HepG2 (cell line): ENCODE measurements at regions not wholly inside any gene's neighbourhood (a gene's known extent, or its start where the extent isn't known, plus 50 kb on each side); places are given as distances from the start of the nearest gene placed in this dataset.

Source experiments
- ATAC-seq: fragments of 200-7000 bp; cut with Tn5 transposase; 3 replicates; pipeline ENCODE4 v1.9.1; 2020; ENCODE audit warnings: mild to moderate bottlenecking, moderate library complexity
- BruUV-seq: library from RNA; stranded (reverse); fragments of 400-500 nt; replicated peaks from 2 replicates; lab custom pipeline; 2021; lab: Mats Ljungman, UMichigan
- CTCF ChIA-PET: fragments of 300-600 bp; formaldehyde crosslinking; extraction: SDS; loops from one replicate; lab custom pipeline; 2021; ENCODE audit warnings: low total read pairs, inconsistent platforms, low intra/inter-chr PET ratio; lab: Yijun Ruan, JAX
- POLR2A ChIA-PET: fragments of 350-600 bp; sonication (Branson Sonifier 250); formaldehyde crosslinking; loops from one replicate; lab custom pipeline; 2020; ENCODE audit warnings: antibody characterized with exemption, inconsistent platforms; lab: Yijun Ruan, JAX
- DNase-seq: peaks from one replicate; pipeline ENCODE4 v3.0.0-alpha.2; 2015; ENCODE audit warnings: low spot score
- FAIRE-seq: peaks from 3 replicates; lab custom pipeline; 2011; peaks lifted over from hg19 to GRCh38; lab: Jason Lieb, UNC
- H2AFZ ChIP-seq: one replicate; pipeline ENCODE4 v1.6.1; 2011; ENCODE audit warnings: low read length, inconsistent platforms
- H3K27ac ChIP-seq: fragments of 300-600 bp; 3 replicates; pipeline ENCODE4 v1.8.0; 2011; ENCODE audit warnings: mixed run types, mild to moderate bottlenecking, mixed read lengths, low read length, inconsistent platforms; ENCODE audit not compliant: insufficient read depth; ENCODE audit errors: extremely low read length
- H3K27me3 ChIP-seq, 2 experiments: fragments of 200-600 bp in 1 of 2; 2 replicates in 1 of 2; 3 replicates in 1 of 2; pipeline versions ENCODE4 v1.6.0 to v1.8.0; 2011; ENCODE audit warnings: low read length in 2 of 2, mild to moderate bottlenecking in 2 of 2, moderate library complexity in 2 of 2, inconsistent platforms in 1 of 2; ENCODE audit not compliant: insufficient read depth in 2 of 2, control insufficient read depth in 1 of 2
- H3K36me3 ChIP-seq, 2 experiments: fragments of 200-600 bp in 1 of 2; replicated peaks in 1 of 2; 2 replicates in 1 of 2; 3 replicates in 1 of 2; pipeline versions ENCODE4 v1.5.1 to v1.8.0; 2011; ENCODE audit warnings: low read length in 2 of 2, inconsistent platforms in 1 of 2; ENCODE audit not compliant: insufficient read depth in 2 of 2, control insufficient read depth in 1 of 2
- H3K4me1 ChIP-seq: 2 replicates; pipeline ENCODE4 v1.5.1; 2012; ENCODE audit warnings: low read length, inconsistent platforms; ENCODE audit not compliant: insufficient read depth
- H3K4me2 ChIP-seq: 2 replicates; pipeline ENCODE4 v1.6.0; 2011; ENCODE audit warnings: low read depth, low read length, inconsistent platforms
- H3K4me3 ChIP-seq, 3 experiments: fragments of 200-600 bp in 1 of 3; sonication (generic), shearing (Covaris generic) in 1 of 3; replicated peaks in 1 of 3; 2 replicates each; pipeline ENCODE4 v1.5.1; 2011 to 2016; ENCODE audit warnings: low read length in 3 of 3, inconsistent platforms in 2 of 3, low read depth in 2 of 3, mild to moderate bottlenecking in 2 of 3, control low read depth in 1 of 3, mixed read lengths in 1 of 3; ENCODE audit not compliant: insufficient read depth in 1 of 3
- H3K79me2 ChIP-seq: one replicate; pipeline ENCODE4 v1.6.1; 2011; ENCODE audit warnings: low read length, inconsistent platforms; ENCODE audit not compliant: insufficient read depth
- H3K9ac ChIP-seq: 2 replicates; pipeline ENCODE4 v1.6.0; 2011; ENCODE audit warnings: mild to moderate bottlenecking, low read depth, low read length, inconsistent platforms; ENCODE audit not compliant: insufficient read depth
- H3K9me3 ChIP-seq: 2 replicates; pipeline ENCODE4 v1.5.1; 2012; ENCODE audit warnings: mild to moderate bottlenecking, low read length
- H4K20me1 ChIP-seq: 2 replicates; pipeline ENCODE4 v1.6.0; 2011; ENCODE audit warnings: inconsistent platforms, mild to moderate bottlenecking, low read length, moderate library complexity; ENCODE audit not compliant: insufficient read depth
- BCL3 ChIP-seq: sonication (generic); formaldehyde crosslinking; IDR thresholded peaks from 2 replicates; pipeline ENCODE4 v1.5.1; 2020; ENCODE audit warnings: mild to moderate bottlenecking, missing genetic modification reagents, moderate library complexity
- EEA1 ChIP-seq: sonication (generic); formaldehyde crosslinking; IDR thresholded peaks from 2 replicates; pipeline ENCODE4 v1.5.1; 2020; ENCODE audit warnings: mild to moderate bottlenecking, missing genetic modification reagents, borderline replicate concordance
- ZBTB10 ChIP-seq: sonication (generic); formaldehyde crosslinking; IDR thresholded peaks from 2 replicates; pipeline ENCODE4 v1.4.0; 2020; ENCODE audit warnings: missing genetic modification reagents, borderline replicate concordance
- ZNF441 ChIP-seq: sonication (generic); formaldehyde crosslinking; IDR thresholded peaks from 2 replicates; pipeline ENCODE4 v1.7.0; 2021; ENCODE audit warnings: missing genetic modification reagents, borderline replicate concordance
- ZNF569 ChIP-seq: sonication (generic); formaldehyde crosslinking; IDR thresholded peaks from 2 replicates; pipeline ENCODE4 v1.5.0; 2020; ENCODE audit warnings: mild to moderate bottlenecking, missing genetic modification reagents, moderate library complexity, borderline replicate concordance
- WGBS: methylation state at CpG from one replicate; pipeline ENCODE4 v1.1.6; 2017; ENCODE audit warnings: low lambda C conversion rate; 5-methylcytosine and 5-hydroxymethylcytosine counted together
- in situ Hi-C: cut with HindIII; loops from 2 replicates; pipeline ENCODE4 v1.10.0; 2017; ENCODE audit warnings: low pct_unique_long_range_greater_than_20kb; ENCODE audit not compliant: extremely low pct_ligation_motif_present
- intact Hi-C: fragments of 100-400 bp; cut with micrococcal nuclease; formaldehyde crosslinking; loops from one replicate; pipeline ENCODE4 v1.10.0; 2022; ENCODE audit not compliant: unreplicated experiment

- Histone ChIP-seq H4K20me1 (no peaks in the 10 kb centered on the region), H3K27me3 (peaks cover 6 to 52% of the 10 kb centered on the region in 2 experiments; a peak in 4 of 5 replicates), H3K36me3 (no peaks in the 10 kb centered on the region), H3K9ac (no peak overlapping the region), H3K4me2 (no peak overlapping the region), H3K79me2 (no peaks in the 10 kb centered on the region), H2AFZ (no peak overlapping the region), H3K4me3 (no peak overlapping the region), H3K4me1 (peaks cover 21% of the 10 kb centered on the region), H3K9me3 (no peaks in the 10 kb centered on the region), H3K27ac (no peak overlapping the region)
- POLR2A ChIA-PET: no interaction called here
- WGBS: 33% methylated on average over 11 of the region's 11 CpGs
- in situ Hi-C loops (no loop called here), intact Hi-C loops (no loop called here)
- CTCF ChIA-PET: no interaction called here
- TF ChIP-seq BCL3 (CRISPR knock-in tag): no peak
- TF ChIP-seq ZNF569 (CRISPR knock-in tag): no peak
- TF ChIP-seq ZNF441: no peak
- no peak for TF ChIP-seq EEA1 (CRISPR knock-in tag)
- TF ChIP-seq ZBTB10 (CRISPR knock-in tag): no peak
- ATAC-seq (no peak), DNase-seq (no peak), FAIRE-seq (no peak)
- BruUV-seq: no TSS peak
Observed at GRCh38 chr6:33909737-33910136, 105.9 kb upstream of the MLN start.
